DND-41 (cell line): ENCODE measurements at regions not wholly inside any gene's neighbourhood (a gene's known extent, or its start where the extent isn't known, plus 50 kb on each side); places are given as distances from the start of the nearest gene placed in this dataset.
"Not testable (repeated sequence)": the region's sequence is repeated elsewhere in the genome, so short reads cannot be mapped to it uniquely, and the experiment has no call there.

Source experiments
- EZH2 ChIP-seq: IDR thresholded peaks from 3 replicates; pipeline ENCODE4 v1.6.1; 2012; ENCODE audit warnings: borderline replicate concordance, low read depth, mild to moderate bottlenecking, moderate library complexity, low read length, inconsistent platforms; ENCODE audit not compliant: severe bottlenecking
- TF ChIP-seq, protein P1 (sequence below): IDR thresholded peaks from 2 replicates; pipeline ENCODE4 v1.5.1; 2012; ENCODE audit warnings: borderline replicate concordance, low read length, moderate library complexity, mild to moderate bottlenecking; ENCODE audit not compliant: poor library complexity, severe bottlenecking; ENCODE audit errors: extremely low read depth

DNA sequence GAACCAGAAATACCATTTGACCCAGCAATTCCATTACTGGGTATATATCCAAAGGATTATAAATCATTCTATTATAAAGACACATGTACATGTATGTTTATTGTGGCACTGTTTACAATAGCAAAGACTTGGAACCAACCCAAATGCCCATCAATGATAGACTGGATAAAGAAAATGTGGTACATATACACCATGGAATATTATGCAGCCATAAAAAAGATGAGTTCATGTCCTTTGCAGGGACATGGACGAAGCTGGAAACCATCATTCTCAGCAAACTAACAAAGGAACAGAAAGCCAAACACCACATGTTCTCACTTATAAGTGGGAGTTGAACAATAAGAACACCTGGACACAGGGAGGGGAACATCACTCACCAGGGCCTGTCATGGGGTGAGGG, 183.1 kb upstream of the AGTR2 start:
- TF ChIP-seq, protein P1, sequence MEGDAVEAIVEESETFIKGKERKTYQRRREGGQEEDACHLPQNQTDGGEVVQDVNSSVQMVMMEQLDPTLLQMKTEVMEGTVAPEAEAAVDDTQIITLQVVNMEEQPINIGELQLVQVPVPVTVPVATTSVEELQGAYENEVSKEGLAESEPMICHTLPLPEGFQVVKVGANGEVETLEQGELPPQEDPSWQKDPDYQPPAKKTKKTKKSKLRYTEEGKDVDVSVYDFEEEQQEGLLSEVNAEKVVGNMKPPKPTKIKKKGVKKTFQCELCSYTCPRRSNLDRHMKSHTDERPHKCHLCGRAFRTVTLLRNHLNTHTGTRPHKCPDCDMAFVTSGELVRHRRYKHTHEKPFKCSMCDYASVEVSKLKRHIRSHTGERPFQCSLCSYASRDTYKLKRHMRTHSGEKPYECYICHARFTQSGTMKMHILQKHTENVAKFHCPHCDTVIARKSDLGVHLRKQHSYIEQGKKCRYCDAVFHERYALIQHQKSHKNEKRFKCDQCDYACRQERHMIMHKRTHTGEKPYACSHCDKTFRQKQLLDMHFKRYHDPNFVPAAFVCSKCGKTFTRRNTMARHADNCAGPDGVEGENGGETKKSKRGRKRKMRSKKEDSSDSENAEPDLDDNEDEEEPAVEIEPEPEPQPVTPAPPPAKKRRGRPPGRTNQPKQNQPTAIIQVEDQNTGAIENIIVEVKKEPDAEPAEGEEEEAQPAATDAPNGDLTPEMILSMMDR = not testable (repeated sequence)
- not testable (repeated sequence) for TF ChIP-seq EZH2
